ENCODE measurements at regions not wholly inside any gene's neighbourhood (a gene's known extent, or its start where the extent isn't known, plus 50 kb on each side); places are given as distances from the start of the nearest gene placed in this dataset.
"Not testable (repeated sequence)": the region's sequence is repeated elsewhere in the genome, so short reads cannot be mapped to it uniquely, and the experiment has no call there.

- DNase-seq, result no peak
Measured at GRCh38 chr14:38001501-38001900, 206.2 kb upstream of the SSTR1 start.

- no peak for DNase-seq
Measured at GRCh38 chr14:38003746-38004609, 203.7 kb upstream of the SSTR1 start.

- no peak for DNase-seq
Measured at GRCh38 chr14:38004610-38004879, 203.2 kb upstream of the SSTR1 start.

- DNase-seq, result not testable (repeated sequence)
Measured at GRCh38 chr14:38011156-38011555, 196.5 kb upstream of the SSTR1 start.

GRCh38 chr14:38012056-38012455 lies 195.6 kb upstream of the SSTR1 start:
- DNase-seq, result no peak

- no peak for DNase-seq
Measured at GRCh38 chr14:38016497-38016896, 191.2 kb upstream of the SSTR1 start.

GRCh38 chr14:38021861-38022260 lies 185.8 kb upstream of the SSTR1 start:
- no peak for DNase-seq

GRCh38 chr14:38022775-38023174 lies 184.9 kb upstream of the SSTR1 start:
- DNase-seq, result no peak

- no peak for DNase-seq
Measured at GRCh38 chr14:38038171-38038570, 169.5 kb upstream of the SSTR1 start.

- no peak for DNase-seq
Measured at GRCh38 chr14:38038986-38039385, 168.7 kb upstream of the SSTR1 start.

- no peak for DNase-seq
Measured at GRCh38 chr14:38039496-38039895, 168.2 kb upstream of the SSTR1 start.

- no peak for DNase-seq
Measured at GRCh38 chr14:38040411-38040810, 167.3 kb upstream of the SSTR1 start.

- DNase-seq, result no peak
Measured at GRCh38 chr14:38042322-38042721, 165.4 kb upstream of the SSTR1 start.

- no peak for DNase-seq
Measured at GRCh38 chr14:38044710-38045109, 163.0 kb upstream of the SSTR1 start.

GRCh38 chr14:38045461-38045860 lies 162.2 kb upstream of the SSTR1 start:
- DNase-seq, result no peak

- no peak for DNase-seq
Measured at GRCh38 chr14:38046160-38046559, 161.5 kb upstream of the SSTR1 start.

- no peak for DNase-seq
Measured at GRCh38 chr14:38047195-38047902, 160.4 kb upstream of the SSTR1 start.

GRCh38 chr14:38053666-38054065 lies 154.0 kb upstream of the SSTR1 start:
- DNase-seq, result no peak

GRCh38 chr14:38056270-38056669 lies 151.4 kb upstream of the SSTR1 start:
- no peak for DNase-seq

- not testable (repeated sequence) for DNase-seq
Measured at GRCh38 chr14:38062223-38062622, 145.5 kb upstream of the SSTR1 start.

- no peak for DNase-seq
Measured at GRCh38 chr14:38063711-38064320, 143.9 kb upstream of the SSTR1 start.

GRCh38 chr14:38065106-38065762 lies 142.5 kb upstream of the SSTR1 start:
- peak; percentile 41 for DNase-seq

- DNase-seq, result no peak
Measured at GRCh38 chr14:38070061-38070588, 137.6 kb upstream of the SSTR1 start.

Measured in activated CD4-positive, CD25-positive, alpha-beta regulatory T cell treated with anti-CD3 and anti-CD28 coated beads, Interleukin-2, amount 50 U/mL, for 72 hours (primary cell).